HG02852 (cell line): ENCODE measurements at regions not wholly inside any gene's neighbourhood (a gene's known extent, or its start where the extent isn't known, plus 50 kb on each side); places are given as distances from the start of the nearest gene placed in this dataset.

Experiments
- ATAC-seq: cut with Tn5 transposase; IDR thresholded peaks from one replicate; pipeline ENCODE4 v1.9.1; 2021; ENCODE audit warnings: mild to moderate bottlenecking, moderate library complexity; ENCODE audit not compliant: unreplicated experiment

GRCh38 chr6:147712841-147713240 is 204.4 kb downstream of the SAMD5 start:
- no peak for ATAC-seq

DNA sequence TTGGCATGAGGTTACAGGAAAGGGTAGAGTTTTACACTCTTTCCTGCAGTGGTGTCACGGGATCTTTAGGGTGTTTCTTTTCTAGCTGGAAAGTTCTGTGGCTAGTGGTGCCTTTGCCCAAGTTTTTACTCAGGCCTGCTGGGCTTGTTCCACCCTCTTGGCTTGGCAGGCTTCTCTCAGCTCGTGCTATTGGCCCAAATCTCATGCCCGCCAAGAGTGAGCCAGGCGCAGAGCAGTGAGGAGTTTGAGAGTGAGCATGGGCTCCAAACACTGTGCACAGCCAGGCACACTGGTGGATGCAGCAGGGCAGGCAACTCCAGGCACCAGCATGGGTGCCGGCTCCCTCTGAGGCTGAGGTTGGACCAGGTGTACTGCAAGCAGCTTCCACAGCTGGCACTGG is 206.5 kb downstream of the SAMD5 start:
- ATAC-seq, result no peak

DNA sequence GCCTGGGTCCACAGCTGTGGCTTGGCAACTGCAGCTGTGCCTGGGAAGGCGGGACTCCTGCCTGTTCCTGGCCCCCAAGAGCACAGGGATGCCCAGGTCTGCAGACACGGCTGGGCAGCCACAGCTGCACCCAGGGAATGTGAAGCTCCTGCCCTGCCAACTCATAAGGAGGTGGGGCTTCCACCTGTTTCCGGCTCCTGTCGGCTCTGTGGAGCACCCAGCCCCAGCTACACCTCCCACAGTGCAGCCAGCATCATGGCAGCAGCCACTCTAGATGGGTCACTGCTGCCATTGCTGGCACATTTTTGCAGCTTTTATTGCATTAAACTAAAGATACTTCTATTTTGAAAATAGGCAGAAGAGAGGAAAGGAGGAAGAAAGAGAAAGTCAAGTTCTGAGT is 207.9 kb downstream of the SAMD5 start:
- ATAC-seq, result no peak

- ATAC-seq, result no peak
These were observed 209.5 kb downstream of the SAMD5 start for GRCh38 chr6:147717991-147718390.

DNA sequence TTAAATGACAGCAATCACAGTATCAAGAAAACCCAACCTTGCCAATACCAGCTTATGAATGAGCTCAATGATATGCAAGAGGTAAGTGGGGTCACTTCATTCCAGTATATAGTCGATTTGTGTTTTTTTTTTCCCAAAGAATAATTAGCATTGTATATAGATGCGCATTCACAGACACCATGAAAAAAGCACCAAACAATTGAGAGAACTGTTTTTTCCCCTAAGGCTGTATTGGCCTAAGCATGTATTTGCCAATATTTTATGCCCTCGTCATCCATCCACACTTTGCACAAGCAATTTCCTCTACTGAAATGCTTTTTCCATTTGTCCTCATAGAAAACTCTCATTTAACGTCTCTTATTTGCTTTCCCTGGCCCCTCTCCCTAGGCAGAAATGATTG is 213.7 kb downstream of the SAMD5 start:
- no peak for ATAC-seq

DNA sequence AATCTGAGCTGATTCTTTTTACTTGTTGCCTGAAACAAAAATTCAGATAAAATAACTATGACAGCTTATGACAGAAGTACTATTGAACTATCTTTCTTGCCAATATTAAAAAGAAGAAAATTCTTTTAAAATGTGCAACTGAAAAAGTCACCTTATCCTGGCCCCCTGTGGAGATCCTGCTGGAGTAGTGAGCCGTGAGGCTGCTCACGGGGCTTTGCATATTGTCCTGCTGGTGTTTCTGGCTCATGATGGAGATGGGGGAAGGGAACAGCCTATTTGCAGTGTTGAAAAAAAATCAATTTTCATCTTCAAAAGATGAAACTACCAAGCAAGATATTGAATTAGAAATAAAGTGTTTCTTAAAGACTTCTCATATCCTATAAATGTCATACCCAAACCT is 216.0 kb downstream of the SAMD5 start:
- no peak for ATAC-seq

- no peak for ATAC-seq
These were observed 217.9 kb downstream of the SAMD5 start for GRCh38 chr6:147726342-147726741.

DNA sequence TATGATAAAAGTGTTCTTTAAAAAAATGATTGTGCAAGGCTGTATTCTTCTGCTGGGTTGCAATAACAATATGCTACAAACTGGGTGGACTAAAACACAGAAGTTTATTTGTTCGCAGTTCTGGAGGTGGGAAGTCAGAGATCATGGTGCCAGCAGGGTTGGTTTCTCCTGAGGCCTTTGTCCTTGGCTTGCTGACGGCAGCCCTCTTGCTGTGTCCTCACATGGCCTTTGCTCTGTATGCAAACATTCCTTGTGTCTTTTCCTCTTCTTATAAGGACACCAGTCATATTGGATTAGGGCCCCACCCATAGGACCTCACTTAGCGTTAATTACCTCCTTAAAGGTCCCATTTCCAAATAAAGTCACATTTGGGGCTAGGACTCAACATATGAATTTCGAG is 220.4 kb downstream of the SAMD5 start:
- ATAC-seq, result no peak

GRCh38 chr6:147733686-147734085 is 225.2 kb downstream of the SAMD5 start:
- no peak for ATAC-seq

DNA sequence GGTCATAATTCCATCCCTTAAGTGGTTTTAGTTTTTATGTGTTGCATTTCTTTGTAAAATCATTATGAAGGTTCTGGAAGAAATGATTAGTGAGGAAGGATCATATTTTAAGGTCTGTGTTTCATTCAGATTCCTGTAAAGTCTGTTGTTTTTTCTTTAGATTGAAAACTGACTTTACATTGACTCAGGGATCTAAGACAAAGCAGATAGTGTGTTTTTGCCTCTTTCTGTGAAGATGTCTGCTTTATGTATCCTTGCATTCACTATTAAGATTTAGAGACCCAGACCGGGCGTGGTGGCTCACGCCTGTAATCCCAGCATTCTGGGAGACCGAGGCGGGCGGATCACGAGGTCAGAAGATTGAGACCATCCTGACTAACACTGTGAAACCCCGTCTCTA is 225.7 kb downstream of the SAMD5 start:
- ATAC-seq, result no peak

- ATAC-seq, result no peak
These were observed 227.4 kb downstream of the SAMD5 start for GRCh38 chr6:147735924-147736323.

DNA sequence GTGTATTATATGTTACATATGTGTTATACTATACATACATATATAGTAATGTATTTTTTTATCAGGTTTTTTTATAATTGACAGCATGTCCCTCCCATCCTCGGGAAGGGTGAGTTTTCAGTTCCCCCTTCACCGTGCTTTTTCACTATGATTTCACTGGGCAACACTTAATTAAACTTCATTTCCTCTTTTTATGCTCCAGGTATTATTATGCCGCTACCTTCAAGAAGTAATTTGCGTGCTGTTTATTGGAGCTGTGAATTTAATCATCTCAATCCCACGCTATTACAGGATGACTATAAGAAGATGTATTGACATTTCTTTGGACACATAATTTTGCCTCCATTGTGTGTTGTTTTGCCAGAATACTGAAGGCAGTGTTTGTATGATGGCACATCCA is 228.6 kb downstream of the SAMD5 start:
- ATAC-seq, result no peak

GRCh38 chr6:147738099-147738498 is 229.6 kb downstream of the SAMD5 start:
- no peak for ATAC-seq

- ATAC-seq, result no peak
These were observed 230.1 kb downstream of the SAMD5 start for GRCh38 chr6:147738516-147739162.

GRCh38 chr6:147740326-147740725 is 231.8 kb downstream of the SAMD5 start:
- ATAC-seq, result no peak

GRCh38 chr6:147740916-147741315 is 232.4 kb downstream of the SAMD5 start:
- no peak for ATAC-seq

DNA sequence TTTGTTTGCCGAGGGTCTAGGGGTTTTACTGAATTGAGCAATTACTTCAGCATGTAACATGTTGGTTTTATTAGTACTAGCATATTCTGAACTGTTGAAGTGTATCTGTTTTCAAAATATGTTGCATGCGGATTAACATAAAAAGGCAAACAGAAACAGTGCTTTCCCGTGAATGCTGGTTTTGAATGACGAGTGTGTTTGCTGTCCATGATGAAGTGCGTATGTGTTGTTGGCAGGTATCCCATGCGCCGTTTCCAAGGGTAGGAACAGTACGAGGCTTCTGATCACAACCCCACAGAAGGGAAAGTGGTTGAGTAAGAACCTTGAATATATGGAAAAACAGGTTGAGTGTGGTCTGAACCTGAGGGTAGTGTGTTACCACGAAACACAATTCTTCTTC is 232.9 kb downstream of the SAMD5 start:
- ATAC-seq, result no peak

DNA sequence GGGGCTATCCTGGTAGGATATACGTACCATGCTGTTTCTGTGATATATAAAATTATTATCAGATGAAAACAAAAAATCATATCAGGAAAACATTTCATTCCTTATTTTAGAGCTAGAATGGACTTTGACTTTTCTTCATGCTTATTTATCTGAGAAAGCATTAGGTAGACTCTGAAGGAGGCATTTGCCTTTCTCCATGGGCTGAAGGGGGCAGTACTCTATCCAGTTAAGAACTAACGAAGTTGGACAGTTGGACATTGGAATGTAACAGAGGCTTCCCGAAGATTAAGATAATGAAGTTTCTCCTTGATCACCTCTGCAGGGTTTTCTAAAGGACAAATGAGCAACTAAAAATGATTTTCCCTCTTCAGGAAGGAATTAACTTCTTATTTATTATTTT is 233.9 kb downstream of the SAMD5 start:
- no peak for ATAC-seq

DNA sequence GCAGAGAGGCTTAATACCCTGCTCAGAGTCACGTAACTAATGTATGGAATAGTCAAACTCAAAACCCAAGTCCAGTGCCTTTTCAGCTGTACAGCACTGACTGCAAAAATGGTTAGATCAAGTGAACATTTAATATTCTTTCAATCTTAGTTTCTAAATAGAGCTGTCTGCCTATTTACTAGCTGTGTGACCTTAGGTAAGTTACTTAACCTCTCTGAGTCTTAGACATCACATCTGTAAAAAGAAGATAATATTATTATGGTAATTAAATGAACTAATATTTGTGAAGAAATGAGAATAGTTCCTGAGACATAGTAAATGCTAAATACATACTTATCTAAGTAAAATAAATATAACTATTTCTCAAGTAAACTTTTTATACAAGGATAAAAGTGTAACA is 235.5 kb downstream of the SAMD5 start:
- no peak for ATAC-seq

DNA sequence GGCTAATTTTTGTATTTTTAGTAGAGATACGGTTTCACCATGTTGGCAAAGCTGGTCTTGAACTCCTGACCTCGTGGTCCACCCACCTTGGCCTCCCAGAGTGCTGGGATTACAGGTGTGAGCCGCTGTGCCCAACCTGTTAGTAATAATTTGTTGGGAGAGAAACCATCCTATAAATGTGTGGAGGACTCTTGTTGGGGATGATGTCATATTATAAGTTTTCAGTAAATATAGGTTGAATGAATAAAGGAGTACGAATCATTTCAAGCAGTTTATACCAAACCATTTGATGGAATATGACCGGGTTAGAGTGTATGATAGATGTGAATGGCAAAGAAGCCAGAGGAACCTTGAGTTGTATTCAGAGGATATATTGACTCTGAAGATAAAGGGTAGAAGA is 240.8 kb downstream of the SAMD5 start:
- no peak for ATAC-seq

DNA sequence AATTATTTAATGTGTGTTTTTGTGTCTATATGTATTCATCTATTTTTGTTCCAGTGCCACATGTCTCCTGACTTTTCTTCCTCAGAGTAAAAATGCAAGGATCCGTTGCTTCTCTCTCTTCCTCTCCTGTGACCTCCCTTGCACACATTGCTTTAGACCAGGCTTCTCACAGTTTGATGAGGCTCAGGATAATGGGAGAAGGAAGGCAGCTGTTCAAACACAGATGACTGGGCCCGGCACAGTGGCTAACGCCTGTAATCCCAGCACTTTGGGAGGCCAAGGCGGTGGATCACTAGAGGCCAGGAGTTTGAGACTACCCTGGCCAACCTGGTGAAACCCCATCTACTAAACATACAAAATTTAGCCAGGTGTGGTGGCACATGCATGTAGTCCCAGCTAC is 241.9 kb downstream of the SAMD5 start:
- ATAC-seq, result no peak

DNA sequence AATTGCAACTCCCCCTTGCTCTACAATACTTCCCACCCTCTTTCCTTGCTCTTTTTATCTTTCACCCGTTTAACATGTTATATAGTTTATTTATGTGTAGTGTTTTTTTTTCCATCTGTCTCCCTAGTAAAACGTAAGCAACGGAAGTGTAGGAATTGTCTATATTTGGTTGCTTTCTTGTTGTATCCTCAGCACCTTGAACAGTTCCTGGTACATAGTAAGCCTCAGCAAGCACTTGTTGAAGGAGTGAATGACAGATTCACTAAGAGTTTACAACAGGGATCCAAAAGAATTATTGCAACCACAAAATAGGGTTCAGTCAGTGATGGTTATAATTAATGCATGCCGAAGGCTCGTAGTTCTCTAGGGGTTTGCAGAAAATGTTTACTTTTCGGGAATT is 242.7 kb downstream of the SAMD5 start:
- ATAC-seq, result no peak

DNA sequence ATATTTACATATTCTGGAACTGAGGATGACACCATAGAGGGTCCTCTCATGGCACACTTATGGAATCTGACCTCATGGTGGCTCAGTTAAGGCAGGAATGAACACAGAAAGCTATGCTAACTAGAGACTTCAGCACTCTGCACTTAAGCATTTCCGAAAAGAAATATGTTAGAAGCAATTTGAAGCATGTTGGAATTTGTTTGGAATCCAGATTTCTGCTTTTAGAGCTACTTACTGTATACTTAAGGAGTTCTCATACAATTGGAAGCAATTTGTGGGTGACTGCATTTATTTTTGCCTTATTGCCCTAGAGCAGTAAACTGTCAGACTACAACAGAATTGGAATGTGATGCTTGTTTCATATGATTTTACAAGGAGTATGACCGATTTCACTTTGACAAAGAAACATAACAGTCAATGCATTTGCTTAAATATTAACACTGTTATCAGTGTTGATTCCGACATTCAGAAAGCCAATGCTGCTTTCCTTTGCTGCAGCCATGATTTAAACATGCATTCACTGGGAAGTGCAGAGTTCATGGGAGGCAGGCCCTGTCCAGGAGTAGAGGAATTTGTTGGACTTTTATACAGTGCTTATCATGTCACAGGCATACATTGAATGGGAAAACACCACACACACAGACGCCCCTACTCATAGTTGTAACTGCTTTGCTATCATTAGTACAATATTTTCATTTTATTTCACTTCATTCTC is 244.4 kb downstream of the SAMD5 start:
- no peak for ATAC-seq
